ENCODE measurements at regions not wholly inside any gene's neighbourhood (a gene's known extent, or its start where the extent isn't known, plus 50 kb on each side); places are given as distances from the start of the nearest gene placed in this dataset.

DNA sequence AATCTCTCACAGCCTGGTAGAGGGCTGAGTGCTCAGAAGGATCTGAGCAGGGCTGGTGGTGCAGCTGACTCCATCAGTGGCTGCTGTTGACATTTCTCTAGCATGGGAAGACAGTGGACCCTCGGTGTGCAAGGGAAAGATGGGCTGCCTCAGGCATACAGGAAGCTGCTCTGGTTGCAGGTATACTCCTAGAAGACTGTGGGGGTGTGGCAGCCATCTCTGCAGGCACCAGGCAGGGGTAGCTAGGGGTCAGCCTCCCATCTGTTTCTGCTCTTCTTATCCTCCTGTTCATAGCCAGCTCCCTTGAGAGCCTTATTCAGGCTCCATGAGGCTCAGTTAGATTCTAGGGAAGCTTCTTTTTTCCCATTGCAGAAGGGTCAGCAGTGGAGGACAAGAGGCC lies 475.5 kb downstream of the TSHZ3 start:
- Histone ChIP-seq H3K27me3 (no peaks in the 10 kb centered on the region), H3K9me3 (no peaks in the 10 kb centered on the region), H3K4me1 (no peaks in the 10 kb centered on the region), H3K4me3 (no peak overlapping the region), H3K36me3 (no peaks in the 10 kb centered on the region), H3K27ac (no peak overlapping the region)
- 100% methylated on average over 1 of the region's 1 CpG; no CpG with 5 or more reads in 1 of the 2 donors for WGBS, 2 donors (ENCODE audit: low coverage in 1 of 2)
- TF ChIP-seq POLR2A (IDR thresholded peaks at IDR 0.05) (no peak), EP300 (IDR thresholded peaks at IDR 0.05) (no peak), POLR2AphosphoS5 (IDR thresholded peaks at IDR 0.05) (no peak), CTCF (IDR thresholded peaks at IDR 0.05) (no peak)
- no peak for ATAC-seq

- no peaks in the 10 kb centered on the region for H3K9me3 ChIP-seq
- H3K27ac ChIP-seq, result no peak overlapping the region
- no peak overlapping the region for H3K4me3 ChIP-seq
- no peaks in the 10 kb centered on the region for H3K27me3 ChIP-seq
- no peak for TF ChIP-seq POLR2AphosphoS5 (IDR thresholded peaks at IDR 0.05)
- no peak for TF ChIP-seq EP300 (IDR thresholded peaks at IDR 0.05)
- no peak for TF ChIP-seq CTCF (IDR thresholded peaks at IDR 0.05)
- TF ChIP-seq POLR2A (IDR thresholded peaks at IDR 0.05), result no peak
- no peaks in the 10 kb centered on the region for H3K36me3 ChIP-seq
- ATAC-seq, result no peak
- no peaks in the 10 kb centered on the region for H3K4me1 ChIP-seq
- whole genome bisulfite sequencing, 2 donors (ENCODE audit: low coverage in 1 of 2), result 100% methylated on average over 1 of the region's 2 CpGs; no CpG with 5 or more reads in 1 of the 2 donors
Observed at GRCh38 chr19:30873003-30873402, 476.2 kb downstream of the TSHZ3 start.

DNA sequence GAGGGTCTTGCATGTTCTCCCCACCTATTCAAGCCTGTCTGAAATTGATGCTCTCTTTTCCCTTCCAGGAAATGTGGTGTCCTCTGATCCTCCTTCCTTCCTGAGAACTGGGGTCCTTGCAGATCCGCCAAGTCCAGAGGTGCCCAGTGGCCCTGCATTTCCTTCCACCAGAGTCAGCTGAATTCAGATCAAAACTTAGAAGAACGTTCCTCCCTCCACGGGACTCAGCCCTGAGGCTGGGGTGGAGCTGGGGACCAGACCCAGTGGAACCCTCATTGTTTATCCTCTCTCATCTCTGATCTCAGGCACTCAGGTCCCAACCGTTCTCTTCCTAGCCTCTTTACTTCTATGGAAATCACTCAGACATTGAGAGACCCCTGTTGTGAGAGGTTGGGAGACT lies 477.3 kb downstream of the TSHZ3 start:
- no peaks in the 10 kb centered on the region for H3K9me3 ChIP-seq
- TF ChIP-seq CTCF (IDR thresholded peaks at IDR 0.05), result no peak
- TF ChIP-seq POLR2AphosphoS5 (IDR thresholded peaks at IDR 0.05), result no peak
- no peak for TF ChIP-seq POLR2A (IDR thresholded peaks at IDR 0.05)
- TF ChIP-seq EP300 (IDR thresholded peaks at IDR 0.05), result no peak
- H3K4me1 ChIP-seq, result no peaks in the 10 kb centered on the region
- WGBS, 2 donors (ENCODE audit: low coverage in 1 of 2), result 74 to 81% methylated on average over 3 to 4 of the region's 4 CpGs
- H3K27ac ChIP-seq, result no peak overlapping the region
- H3K27me3 ChIP-seq, result no peaks in the 10 kb centered on the region
- H3K36me3 ChIP-seq, result no peaks in the 10 kb centered on the region
- no peak overlapping the region for H3K4me3 ChIP-seq
- ATAC-seq, result no peak

- no peak for TF ChIP-seq CTCF (IDR thresholded peaks at IDR 0.05)
- TF ChIP-seq POLR2A (IDR thresholded peaks at IDR 0.05), result no peak
- no peak for TF ChIP-seq POLR2AphosphoS5 (IDR thresholded peaks at IDR 0.05)
- no peak for TF ChIP-seq EP300 (IDR thresholded peaks at IDR 0.05)
- WGBS, 2 donors (ENCODE audit: low coverage in 1 of 2), result 0 to 15% methylated on average over 2 to 6 of the region's 8 CpGs
- no peak for ATAC-seq
Observed at GRCh38 chr19:30870876-30871275, 478.4 kb downstream of the TSHZ3 start.

GRCh38 chr19:30865511-30865910 lies 483.7 kb downstream of the TSHZ3 start:
- no peak overlapping the region for H3K4me3 ChIP-seq
- no peaks in the 10 kb centered on the region for H3K4me1 ChIP-seq
- no peaks in the 10 kb centered on the region for H3K36me3 ChIP-seq
- ATAC-seq, result no peak
- H3K9me3 ChIP-seq, result no peaks in the 10 kb centered on the region
- WGBS, 2 donors (ENCODE audit: low coverage in 1 of 2), result 35 to 54% methylated on average over 3 to 6 of the region's 6 CpGs
- H3K27me3 ChIP-seq, result peaks cover 5% of the 10 kb centered on the region
- H3K27ac ChIP-seq, result no peak overlapping the region
- no peak for TF ChIP-seq POLR2AphosphoS5 (IDR thresholded peaks at IDR 0.05)

More at GRCh38 chr19:30870876-30871275, 478.4 kb downstream of the TSHZ3 start:
- Histone ChIP-seq H3K27me3 (no peaks in the 10 kb centered on the region), H3K4me1 (no peaks in the 10 kb centered on the region), H3K36me3 (no peaks in the 10 kb centered on the region), H3K4me3 (no peak overlapping the region), H3K9me3 (no peaks in the 10 kb centered on the region), H3K27ac (no peak overlapping the region)

All from gastroesophageal sphincter (tissue), 4 donors.